DOHH2 (cell line): ENCODE measurements at regions not wholly inside any gene's neighbourhood (a gene's known extent, or its start where the extent isn't known, plus 50 kb on each side); places are given as distances from the start of the nearest gene placed in this dataset.

ENCODE experiments used
- EZH2phosphoT487 ChIP-seq: fragments of 200-600 bp; sonication (generic); IDR thresholded peaks from 2 replicates; pipeline ENCODE4 v1.6.1; 2017; ENCODE audit warnings: borderline replicate concordance, mild to moderate bottlenecking, antibody characterized with exemption, low read length, moderate library complexity, mixed read lengths
- TF ChIP-seq, protein P1 (sequence below): fragments of 200-600 bp; sonication (generic); IDR thresholded peaks from one replicate; pipeline ENCODE4 v1.5.1; 2014; ENCODE audit warnings: antibody characterized with exemption, mild to moderate bottlenecking, low read depth, low read length; ENCODE audit not compliant: poor library complexity, severe bottlenecking

DNA sequence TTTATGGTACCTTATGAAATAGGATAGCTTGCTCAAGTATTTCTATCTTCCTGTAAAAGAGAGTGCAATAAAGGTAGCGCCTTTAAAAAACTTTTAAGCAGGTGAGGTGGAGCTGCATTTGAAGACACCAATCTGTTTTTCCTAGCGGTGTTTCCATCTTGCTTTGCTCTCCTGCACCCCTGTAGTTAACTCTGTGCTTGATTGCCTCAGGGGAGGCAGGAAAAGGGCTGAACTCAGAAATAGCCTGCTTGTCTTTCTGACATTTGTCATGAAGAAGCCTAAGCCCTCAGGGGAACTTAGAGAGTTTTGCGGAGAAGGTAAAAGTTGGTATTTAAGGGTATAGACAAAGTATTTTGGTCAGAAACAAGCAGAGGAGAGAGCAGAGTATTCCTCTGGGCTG, 63.0 kb upstream of the TPRG1 start:
- TF ChIP-seq, protein P1, sequence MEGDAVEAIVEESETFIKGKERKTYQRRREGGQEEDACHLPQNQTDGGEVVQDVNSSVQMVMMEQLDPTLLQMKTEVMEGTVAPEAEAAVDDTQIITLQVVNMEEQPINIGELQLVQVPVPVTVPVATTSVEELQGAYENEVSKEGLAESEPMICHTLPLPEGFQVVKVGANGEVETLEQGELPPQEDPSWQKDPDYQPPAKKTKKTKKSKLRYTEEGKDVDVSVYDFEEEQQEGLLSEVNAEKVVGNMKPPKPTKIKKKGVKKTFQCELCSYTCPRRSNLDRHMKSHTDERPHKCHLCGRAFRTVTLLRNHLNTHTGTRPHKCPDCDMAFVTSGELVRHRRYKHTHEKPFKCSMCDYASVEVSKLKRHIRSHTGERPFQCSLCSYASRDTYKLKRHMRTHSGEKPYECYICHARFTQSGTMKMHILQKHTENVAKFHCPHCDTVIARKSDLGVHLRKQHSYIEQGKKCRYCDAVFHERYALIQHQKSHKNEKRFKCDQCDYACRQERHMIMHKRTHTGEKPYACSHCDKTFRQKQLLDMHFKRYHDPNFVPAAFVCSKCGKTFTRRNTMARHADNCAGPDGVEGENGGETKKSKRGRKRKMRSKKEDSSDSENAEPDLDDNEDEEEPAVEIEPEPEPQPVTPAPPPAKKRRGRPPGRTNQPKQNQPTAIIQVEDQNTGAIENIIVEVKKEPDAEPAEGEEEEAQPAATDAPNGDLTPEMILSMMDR = no peak
- TF ChIP-seq EZH2phosphoT487 = no peak
